Chondrocyte (in vitro differentiated cells): ENCODE measurements at regions not wholly inside any gene's neighbourhood (a gene's known extent, or its start where the extent isn't known, plus 50 kb on each side); places are given as distances from the start of the nearest gene placed in this dataset.

Experiments
- DNase-seq: peaks from one replicate; pipeline ENCODE4 v3.0.0; 2021; ENCODE audit warnings: mixed read lengths, low spot score
- H3K27ac Mint-ChIP-seq: one replicate; pipeline ENCODE4 v1.8.0; 2021; ENCODE audit warnings: mild to moderate bottlenecking, moderate library complexity, mixed read lengths; ENCODE audit not compliant: unreplicated experiment
- H3K27me3 Mint-ChIP-seq: 2 replicates; pipeline ENCODE4 v1.8.0; 2021; ENCODE audit warnings: low read depth, mixed read lengths
- H3K36me3 Mint-ChIP-seq: 2 replicates; pipeline ENCODE4 v1.8.0; 2021; ENCODE audit warnings: low read depth, mixed read lengths
- H3K4me1 Mint-ChIP-seq: 2 replicates; pipeline ENCODE4 v1.8.0; 2021; ENCODE audit warnings: low read depth, mild to moderate bottlenecking, mixed read lengths
- H3K4me3 Mint-ChIP-seq: one replicate; pipeline ENCODE4 v1.8.0; 2021; ENCODE audit warnings: mild to moderate bottlenecking, moderate library complexity, mixed read lengths; ENCODE audit not compliant: unreplicated experiment
- H3K9me3 Mint-ChIP-seq: 2 replicates; pipeline ENCODE4 v1.8.0; 2021; ENCODE audit warnings: low read depth, mixed read lengths
- CTCF ChIP-seq: fragments of 200-600 bp; sonication (generic); IDR thresholded peaks from 2 replicates; pipeline ENCODE4 v1.5.0; 2021; ENCODE audit warnings: antibody characterized with exemption, mild to moderate bottlenecking, moderate library complexity

GRCh38 chr11:70007796-70008195 is 70.3 kb upstream of the ANO1 start:
- Mint-ChIP-seq H3K36me3 (peaks cover 1% of the 10 kb centered on the region), H3K9me3 (peaks cover 3% of the 10 kb centered on the region), H3K27ac (no peak overlapping the region), H3K4me3 (no peak overlapping the region), H3K4me1 (peaks cover 15% of the 10 kb centered on the region), H3K27me3 (peaks cover 9% of the 10 kb centered on the region)
- TF ChIP-seq CTCF: no peak
- DNase-seq: no peak

GRCh38 chr11:70010774-70011173 is 67.3 kb upstream of the ANO1 start:
- peaks cover 3% of the 10 kb centered on the region for H3K9me3 Mint-ChIP-seq
- peaks cover 2% of the 10 kb centered on the region for H3K27me3 Mint-ChIP-seq
- peaks cover 7% of the 10 kb centered on the region for H3K4me1 Mint-ChIP-seq
- no peak for DNase-seq
- peaks cover 1% of the 10 kb centered on the region for H3K36me3 Mint-ChIP-seq
- H3K27ac Mint-ChIP-seq: no peak overlapping the region
- TF ChIP-seq CTCF: no peak
- H3K4me3 Mint-ChIP-seq: no peak overlapping the region

GRCh38 chr11:70012134-70012733 is 65.9 kb upstream of the ANO1 start:
- peaks cover 8% of the 10 kb centered on the region for H3K4me1 Mint-ChIP-seq
- H3K9me3 Mint-ChIP-seq: peaks cover 3% of the 10 kb centered on the region
- DNase-seq: no peak
- H3K36me3 Mint-ChIP-seq: peaks cover 1% of the 10 kb centered on the region
- H3K27ac Mint-ChIP-seq: no peak overlapping the region
- H3K4me3 Mint-ChIP-seq: no peak overlapping the region
- H3K27me3 Mint-ChIP-seq: peaks cover 2% of the 10 kb centered on the region
- no peak for TF ChIP-seq CTCF

- peaks cover 12% of the 10 kb centered on the region for H3K4me1 Mint-ChIP-seq
- no peaks in the 10 kb centered on the region for H3K36me3 Mint-ChIP-seq
- DNase-seq: no peak
- no peak overlapping the region for H3K4me3 Mint-ChIP-seq
- no peak overlapping the region for H3K27ac Mint-ChIP-seq
- no peaks in the 10 kb centered on the region for H3K9me3 Mint-ChIP-seq
- H3K27me3 Mint-ChIP-seq: peaks cover 2% of the 10 kb centered on the region
- TF ChIP-seq CTCF: no peak
Measured at GRCh38 chr11:70014291-70014690, 63.8 kb upstream of the ANO1 start.

GRCh38 chr11:70016666-70017367 is 61.3 kb upstream of the ANO1 start:
- H3K27ac Mint-ChIP-seq: no peak overlapping the region
- TF ChIP-seq CTCF: no peak
- H3K27me3 Mint-ChIP-seq: peaks cover 2% of the 10 kb centered on the region
- peaks cover 19% of the 10 kb centered on the region for H3K4me1 Mint-ChIP-seq
- H3K4me3 Mint-ChIP-seq: no peak overlapping the region
- no peaks in the 10 kb centered on the region for H3K9me3 Mint-ChIP-seq
- H3K36me3 Mint-ChIP-seq: no peaks in the 10 kb centered on the region
- no peak for DNase-seq
